Type B pancreatic cell (in vitro differentiated cells): ENCODE measurements at regions not wholly inside any gene's neighbourhood (a gene's known extent, or its start where the extent isn't known, plus 50 kb on each side); places are given as distances from the start of the nearest gene placed in this dataset.
"Not testable (repeated sequence)": the region's sequence is repeated elsewhere in the genome, so short reads cannot be mapped to it uniquely, and the experiment has no call there.

Experiments
- DNase-seq: peaks from one replicate; pipeline ENCODE4 v3.0.0; 2021; ENCODE audit warnings: mixed read lengths; ENCODE audit not compliant: unreplicated experiment; ENCODE audit errors: extremely low spot score
- H3K27ac Mint-ChIP-seq: 2 replicates; pipeline ENCODE4 v1.8.0; 2021; ENCODE audit warnings: mild to moderate bottlenecking, mixed read lengths
- H3K27me3 Mint-ChIP-seq: 2 replicates; pipeline ENCODE4 v1.8.0; 2021; ENCODE audit warnings: mixed read lengths
- H3K36me3 Mint-ChIP-seq: 2 replicates; pipeline ENCODE4 v1.8.0; 2021; ENCODE audit warnings: mixed read lengths
- H3K4me1 Mint-ChIP-seq: one replicate; pipeline ENCODE4 v1.8.0; 2021; ENCODE audit warnings: mixed read lengths; ENCODE audit not compliant: unreplicated experiment
- H3K4me3 Mint-ChIP-seq: 2 replicates; pipeline ENCODE4 v1.8.0; 2021; ENCODE audit warnings: mild to moderate bottlenecking, mixed read lengths
- H3K9me3 Mint-ChIP-seq: 2 replicates; pipeline ENCODE4 v1.8.0; 2021; ENCODE audit warnings: mixed read lengths
- TF ChIP-seq, protein P1 (sequence below): fragments of 200-600 bp; sonication (generic); conservative IDR thresholded peaks from 2 replicates; pipeline ENCODE4 v1.5.0; 2021; ENCODE audit warnings: antibody characterized with exemption, mild to moderate bottlenecking

- no peak for DNase-seq
- H3K36me3 Mint-ChIP-seq = no peaks in the 10 kb centered on the region
- no peak overlapping the region for H3K4me3 Mint-ChIP-seq
- no peaks in the 10 kb centered on the region for H3K27me3 Mint-ChIP-seq
- H3K9me3 Mint-ChIP-seq = peaks cover 11% of the 10 kb centered on the region
- H3K27ac Mint-ChIP-seq = no peak overlapping the region
- TF ChIP-seq, protein P1, sequence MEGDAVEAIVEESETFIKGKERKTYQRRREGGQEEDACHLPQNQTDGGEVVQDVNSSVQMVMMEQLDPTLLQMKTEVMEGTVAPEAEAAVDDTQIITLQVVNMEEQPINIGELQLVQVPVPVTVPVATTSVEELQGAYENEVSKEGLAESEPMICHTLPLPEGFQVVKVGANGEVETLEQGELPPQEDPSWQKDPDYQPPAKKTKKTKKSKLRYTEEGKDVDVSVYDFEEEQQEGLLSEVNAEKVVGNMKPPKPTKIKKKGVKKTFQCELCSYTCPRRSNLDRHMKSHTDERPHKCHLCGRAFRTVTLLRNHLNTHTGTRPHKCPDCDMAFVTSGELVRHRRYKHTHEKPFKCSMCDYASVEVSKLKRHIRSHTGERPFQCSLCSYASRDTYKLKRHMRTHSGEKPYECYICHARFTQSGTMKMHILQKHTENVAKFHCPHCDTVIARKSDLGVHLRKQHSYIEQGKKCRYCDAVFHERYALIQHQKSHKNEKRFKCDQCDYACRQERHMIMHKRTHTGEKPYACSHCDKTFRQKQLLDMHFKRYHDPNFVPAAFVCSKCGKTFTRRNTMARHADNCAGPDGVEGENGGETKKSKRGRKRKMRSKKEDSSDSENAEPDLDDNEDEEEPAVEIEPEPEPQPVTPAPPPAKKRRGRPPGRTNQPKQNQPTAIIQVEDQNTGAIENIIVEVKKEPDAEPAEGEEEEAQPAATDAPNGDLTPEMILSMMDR = no peak
- peaks cover 22% of the 10 kb centered on the region for H3K4me1 Mint-ChIP-seq
Measured at GRCh38 chr7:94314413-94315410, 80.0 kb upstream of the COL1A2 start.

DNA sequence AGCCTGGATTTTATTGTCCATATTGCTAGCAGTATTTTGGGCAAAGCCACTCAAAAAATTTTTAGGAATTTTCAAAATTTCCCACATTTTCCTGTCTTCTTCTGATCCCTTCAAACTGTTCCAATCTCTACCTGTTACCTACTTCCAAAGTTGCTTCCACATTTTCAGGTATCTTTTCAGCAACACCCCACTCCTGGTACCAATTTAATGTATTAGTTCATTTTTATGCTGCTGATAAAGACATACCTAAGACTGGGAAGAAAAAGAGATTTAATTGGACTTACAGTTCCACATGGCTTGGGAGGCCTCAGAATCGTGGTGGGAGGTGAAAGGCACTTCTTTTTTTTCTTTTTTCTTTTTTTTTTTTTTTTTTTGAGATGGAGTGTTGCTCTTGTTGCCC is 73.6 kb upstream of the COL1A2 start:
- H3K36me3 Mint-ChIP-seq, H3K27me3 Mint-ChIP-seq, H3K9me3 Mint-ChIP-seq, H3K27ac Mint-ChIP-seq, DNase-seq, H3K4me1 Mint-ChIP-seq, H3K4me3 Mint-ChIP-seq: not testable (repeated sequence)

DNA sequence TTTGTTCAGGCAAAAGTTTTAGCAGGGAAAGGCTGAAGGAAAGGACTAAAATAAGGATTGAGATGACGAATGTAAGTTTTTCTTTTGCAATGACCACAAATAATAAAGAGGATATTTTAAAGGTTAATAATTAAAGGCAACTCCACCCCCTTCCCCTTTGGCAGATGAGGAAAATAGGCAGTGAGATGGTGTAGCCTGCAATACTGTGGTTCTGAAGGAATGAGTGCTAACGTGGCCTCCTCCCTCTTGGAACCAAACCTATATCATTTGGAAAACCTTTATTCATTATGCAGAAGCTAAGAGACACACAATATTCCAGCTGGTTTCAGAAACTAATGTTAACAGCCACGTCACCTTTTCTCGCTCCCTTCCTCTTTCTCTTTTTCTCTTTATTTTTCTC is 70.9 kb upstream of the COL1A2 start:
- no peak overlapping the region for H3K27ac Mint-ChIP-seq

GRCh38 chr7:94324380-94325121 is 70.1 kb upstream of the COL1A2 start:
- Mint-ChIP-seq H3K9me3 (peaks cover 6% of the 10 kb centered on the region), H3K27me3 (no peaks in the 10 kb centered on the region), H3K4me1 (peaks cover 6% of the 10 kb centered on the region), H3K4me3 (no peak overlapping the region), H3K36me3 (no peaks in the 10 kb centered on the region), H3K27ac (no peak overlapping the region)
- DNase-seq = no peak
- TF ChIP-seq, protein P1 = no peak

More for the DNA sequence above, 70.9 kb upstream of the COL1A2 start:
- DNase-seq = no peak
- Mint-ChIP-seq H3K9me3 (peaks cover 10% of the 10 kb centered on the region), H3K27me3 (no peaks in the 10 kb centered on the region), H3K4me3 (no peak overlapping the region), H3K36me3 (no peaks in the 10 kb centered on the region), H3K4me1 (peaks cover 6% of the 10 kb centered on the region)
- TF ChIP-seq, protein P1 = no peak

- Mint-ChIP-seq H3K27ac (no peak overlapping the region), H3K4me3 (no peak overlapping the region), H3K36me3 (no peaks in the 10 kb centered on the region), H3K27me3 (no peaks in the 10 kb centered on the region), H3K9me3 (peaks cover 6% of the 10 kb centered on the region), H3K4me1 (peaks cover 6% of the 10 kb centered on the region)
- DNase-seq = no peak
- TF ChIP-seq, protein P1 = no peak
Measured at GRCh38 chr7:94325122-94325475, 69.6 kb upstream of the COL1A2 start.
